ENCODE measurements at regions not wholly inside any gene's neighbourhood (a gene's known extent, or its start where the extent isn't known, plus 50 kb on each side); places are given as distances from the start of the nearest gene placed in this dataset.
"Not testable (repeated sequence)": the region's sequence is repeated elsewhere in the genome, so short reads cannot be mapped to it uniquely, and the experiment has no call there.

- H3K27ac ChIP-seq: no peak overlapping the region
- H3K27me3 ChIP-seq: no peaks in the 10 kb centered on the region
- TF ChIP-seq CTCF (IDR thresholded peaks at IDR 0.05; ENCODE audit: low read depth, low read length): no peak
- DNase-seq (ENCODE audit: low read depth in 1 of 2, low spot score in 1 of 2): no peak
- H3K36me3 ChIP-seq: no peaks in the 10 kb centered on the region
- H3K9me3 ChIP-seq (ENCODE audit: low read depth): no peaks in the 10 kb centered on the region
- H3K4me1 ChIP-seq (ENCODE audit: low read depth): no peaks in the 10 kb centered on the region
- no peak overlapping the region for H3K4me3 ChIP-seq
Observed at GRCh38 chr4:34419871-34420270, 1824.4 kb downstream of the ARAP2 start.

GRCh38 chr4:34422472-34423175 lies 1821.7 kb downstream of the ARAP2 start:
- TF ChIP-seq CTCF (IDR thresholded peaks at IDR 0.05; ENCODE audit: low read depth, low read length): peak; percentile 27
- Histone ChIP-seq H3K27me3 (no peaks in the 10 kb centered on the region), H3K27ac (no peak overlapping the region), H3K36me3 (no peaks in the 10 kb centered on the region), H3K4me1 (ENCODE audit: low read depth) (no peaks in the 10 kb centered on the region), H3K4me3 (no peak overlapping the region), H3K9me3 (ENCODE audit: low read depth) (no peaks in the 10 kb centered on the region)
- DNase-seq (ENCODE audit: low read depth in 1 of 2, low spot score in 1 of 2): peak in 1 of 2 donors; percentile 65

GRCh38 chr4:34432706-34433105 lies 1811.6 kb downstream of the ARAP2 start:
- Histone ChIP-seq H3K27ac (no peak overlapping the region), H3K4me1 (ENCODE audit: low read depth) (no peaks in the 10 kb centered on the region), H3K4me3 (no peak overlapping the region), H3K9me3 (ENCODE audit: low read depth) (no peaks in the 10 kb centered on the region), H3K36me3 (no peaks in the 10 kb centered on the region), H3K27me3 (no peaks in the 10 kb centered on the region)
- no peak for TF ChIP-seq CTCF (IDR thresholded peaks at IDR 0.05; ENCODE audit: low read depth, low read length)
- no peak for DNase-seq (ENCODE audit: low read depth in 1 of 2, low spot score in 1 of 2)

- H3K27ac ChIP-seq; H3K36me3 ChIP-seq; H3K9me3 ChIP-seq (ENCODE audit: low read depth); H3K4me1 ChIP-seq (ENCODE audit: low read depth); H3K4me3 ChIP-seq; H3K27me3 ChIP-seq; DNase-seq (ENCODE audit: low read depth in 1 of 2, low spot score in 1 of 2): not testable (repeated sequence)
Observed at GRCh38 chr4:34434377-34434776, 1809.9 kb downstream of the ARAP2 start.

- no peaks in the 10 kb centered on the region for H3K27me3 ChIP-seq
- no peaks in the 10 kb centered on the region for H3K9me3 ChIP-seq (ENCODE audit: low read depth)
- H3K27ac ChIP-seq: no peak overlapping the region
- TF ChIP-seq CTCF (IDR thresholded peaks at IDR 0.05; ENCODE audit: low read depth, low read length): no peak
- no peak for DNase-seq (ENCODE audit: low read depth in 1 of 2, low spot score in 1 of 2)
- H3K36me3 ChIP-seq: no peaks in the 10 kb centered on the region
- H3K4me3 ChIP-seq: no peak overlapping the region
- H3K4me1 ChIP-seq (ENCODE audit: low read depth): no peaks in the 10 kb centered on the region
Observed at GRCh38 chr4:34464196-34464595, 1780.1 kb downstream of the ARAP2 start.

GRCh38 chr4:34466411-34466810 lies 1777.9 kb downstream of the ARAP2 start:
- H3K36me3 ChIP-seq: no peaks in the 10 kb centered on the region
- TF ChIP-seq CTCF (IDR thresholded peaks at IDR 0.05; ENCODE audit: low read depth, low read length): no peak
- H3K27ac ChIP-seq: no peak overlapping the region
- no peak for DNase-seq (ENCODE audit: low read depth in 1 of 2, low spot score in 1 of 2)
- no peak overlapping the region for H3K4me3 ChIP-seq
- H3K9me3 ChIP-seq (ENCODE audit: low read depth): no peaks in the 10 kb centered on the region
- no peaks in the 10 kb centered on the region for H3K27me3 ChIP-seq
- no peaks in the 10 kb centered on the region for H3K4me1 ChIP-seq (ENCODE audit: low read depth)
